ENCODE measurements at regions not wholly inside any gene's neighbourhood (a gene's known extent, or its start where the extent isn't known, plus 50 kb on each side); places are given as distances from the start of the nearest gene placed in this dataset.

- no peak overlapping the region for H3K4me3 ChIP-seq (ENCODE audit: low read depth, low read length)
- TF ChIP-seq CTCF (IDR thresholded peaks at IDR 0.05; ENCODE audit: low read depth, low read length) = no peak
Measured at GRCh38 chr6:159118924-159119323, 50.3 kb upstream of the FNDC1 start.

- H3K4me3 ChIP-seq (ENCODE audit: low read depth, low read length) = no peak overlapping the region
- no peak for TF ChIP-seq CTCF (IDR thresholded peaks at IDR 0.05; ENCODE audit: low read depth, low read length)
Measured at GRCh38 chr6:159117563-159117962, 51.6 kb upstream of the FNDC1 start.

- no peak overlapping the region for H3K4me3 ChIP-seq (ENCODE audit: low read depth, low read length)
Measured at GRCh38 chr6:159117046-159117445, 52.2 kb upstream of the FNDC1 start.

GRCh38 chr6:159116343-159116742, 52.9 kb upstream of the FNDC1 start:
- no peak overlapping the region for H3K4me3 ChIP-seq (ENCODE audit: low read depth, low read length)
- TF ChIP-seq CTCF (IDR thresholded peaks at IDR 0.05; ENCODE audit: low read depth, low read length) = no peak

More at GRCh38 chr6:159117046-159117445, 52.2 kb upstream of the FNDC1 start:
- TF ChIP-seq CTCF (IDR thresholded peaks at IDR 0.05; ENCODE audit: low read depth, low read length) = no peak

- no peak for TF ChIP-seq CTCF (IDR thresholded peaks at IDR 0.05; ENCODE audit: low read depth, low read length)
- H3K4me3 ChIP-seq (ENCODE audit: low read depth, low read length) = no peak overlapping the region
Measured at GRCh38 chr6:159114569-159114968, 54.6 kb upstream of the FNDC1 start.

GRCh38 chr6:159113223-159113622, 56.0 kb upstream of the FNDC1 start:
- no peak overlapping the region for H3K4me3 ChIP-seq (ENCODE audit: low read depth, low read length)
- no peak for TF ChIP-seq CTCF (IDR thresholded peaks at IDR 0.05; ENCODE audit: low read depth, low read length)

- H3K4me3 ChIP-seq (ENCODE audit: low read depth, low read length) = no peak overlapping the region
- TF ChIP-seq CTCF (IDR thresholded peaks at IDR 0.05; ENCODE audit: low read depth, low read length) = no peak
Measured at GRCh38 chr6:159112714-159113113, 56.5 kb upstream of the FNDC1 start.
